ENCODE measurements at regions not wholly inside any gene's neighbourhood (a gene's known extent, or its start where the extent isn't known, plus 50 kb on each side); places are given as distances from the start of the nearest gene placed in this dataset.
A peak's percentile ranks its signal among the peaks of the same experiment; 100 is the strongest.
"Not testable (repeated sequence)": the region's sequence is repeated elsewhere in the genome, so short reads cannot be mapped to it uniquely, and the experiment has no call there.

GRCh38 chr17:20840987-20841865, 201.6 kb downstream of the USP22 start:
- not testable (repeated sequence) for DNase-seq (ENCODE audit: low read depth in 3 of 3, low spot score in 1 of 3)

GRCh38 chr17:20842012-20842411, 200.8 kb downstream of the USP22 start:
- not testable (repeated sequence) for DNase-seq (ENCODE audit: low read depth in 3 of 3, low spot score in 1 of 3)

GRCh38 chr17:20843261-20843660, 199.6 kb downstream of the USP22 start:
- not testable (repeated sequence) for DNase-seq (ENCODE audit: low read depth in 3 of 3, low spot score in 1 of 3)

- DNase-seq (ENCODE audit: low read depth in 3 of 3, low spot score in 1 of 3) = peak in 1 of 3 donors; percentile 26
Observed at GRCh38 chr17:20843799-20844553, 198.8 kb downstream of the USP22 start.

GRCh38 chr17:20848869-20849443, 193.9 kb downstream of the USP22 start:
- not testable (repeated sequence) for DNase-seq (ENCODE audit: low read depth in 3 of 3, low spot score in 1 of 3)

GRCh38 chr17:20851591-20852238, 191.1 kb downstream of the USP22 start:
- DNase-seq (ENCODE audit: low read depth in 3 of 3, low spot score in 1 of 3) = not testable (repeated sequence)

GRCh38 chr17:20852239-20852989, 190.4 kb downstream of the USP22 start:
- DNase-seq (ENCODE audit: low read depth in 3 of 3, low spot score in 1 of 3) = no peak

GRCh38 chr17:20852990-20853370, 189.8 kb downstream of the USP22 start:
- DNase-seq (ENCODE audit: low read depth in 3 of 3, low spot score in 1 of 3) = no peak

- DNase-seq (ENCODE audit: low read depth in 3 of 3, low spot score in 1 of 3) = not testable (repeated sequence)
Observed at GRCh38 chr17:20855910-20856470, 186.8 kb downstream of the USP22 start.

GRCh38 chr17:20866444-20867209, 176.2 kb downstream of the USP22 start:
- not testable (repeated sequence) for DNase-seq (ENCODE audit: low read depth in 3 of 3, low spot score in 1 of 3)

GRCh38 chr17:20867436-20867937, 175.3 kb downstream of the USP22 start:
- not testable (repeated sequence) for DNase-seq (ENCODE audit: low read depth in 3 of 3, low spot score in 1 of 3)

- DNase-seq (ENCODE audit: low read depth in 3 of 3, low spot score in 1 of 3) = not testable (repeated sequence)
Observed at GRCh38 chr17:20867938-20868661, 174.7 kb downstream of the USP22 start.

- DNase-seq (ENCODE audit: low read depth in 3 of 3, low spot score in 1 of 3) = not testable (repeated sequence)
Observed at GRCh38 chr17:20868662-20869007, 174.2 kb downstream of the USP22 start.

- DNase-seq (ENCODE audit: low read depth in 3 of 3, low spot score in 1 of 3) = not testable (repeated sequence)
Observed at GRCh38 chr17:20873173-20873572, 169.6 kb downstream of the USP22 start.

GRCh38 chr17:20873688-20874328, 169.0 kb downstream of the USP22 start:
- DNase-seq (ENCODE audit: low read depth in 3 of 3, low spot score in 1 of 3) = not testable (repeated sequence)

- not testable (repeated sequence) for DNase-seq (ENCODE audit: low read depth in 3 of 3, low spot score in 1 of 3)
Observed at GRCh38 chr17:20877384-20877783, 165.4 kb downstream of the USP22 start.

- DNase-seq (ENCODE audit: low read depth in 3 of 3, low spot score in 1 of 3) = no peak
Observed at GRCh38 chr17:20890338-20890737, 152.5 kb downstream of the USP22 start.

- not testable (repeated sequence) for DNase-seq (ENCODE audit: low read depth in 3 of 3, low spot score in 1 of 3)
Observed at GRCh38 chr17:20895426-20895825, 147.4 kb downstream of the USP22 start.
